H1 (cell line): ENCODE measurements at regions not wholly inside any gene's neighbourhood (a gene's known extent, or its start where the extent isn't known, plus 50 kb on each side); places are given as distances from the start of the nearest gene placed in this dataset.

Experiments used
- CTCF ChIA-PET: fragments of 300-600 bp; sonication (Branson Sonifier 250); formaldehyde crosslinking; loops from one replicate; lab custom pipeline; 2021; ENCODE audit not compliant: partially characterized antibody; lab: Charles Lee
- POLR2A ChIA-PET: fragments of 300-600 bp; sonication (Branson Sonifier 250); formaldehyde crosslinking; loops from one replicate; lab custom pipeline; 2021; ENCODE audit warnings: inconsistent platforms; ENCODE audit not compliant: partially characterized antibody; lab: Charles Lee
- DNase-seq, 2 experiments: peaks; one replicate each; pipeline versions ENCODE4 v3.0.0 to v3.0.0-alpha.2; 2010 to 2022; ENCODE audit warnings: low spot score in 2 of 2, low read depth in 1 of 2, mixed read lengths in 1 of 2
- FAIRE-seq: peaks from 2 replicates; lab custom pipeline; 2011; peaks lifted over from hg19 to GRCh38; lab: Jason Lieb, UNC
- H2AFZ ChIP-seq: 2 replicates; pipeline ENCODE4 v1.8.1; 2012; ENCODE audit warnings: low read length, inconsistent platforms
- H2AK5ac ChIP-seq: 2 replicates; pipeline ENCODE4 v1.6.1; 2013; ENCODE audit warnings: low read depth, low read length
- H2BK120ac ChIP-seq: replicated peaks from 2 replicates; pipeline ENCODE3; 2013; ENCODE audit warnings: low read depth, low read length, inconsistent platforms
- H2BK12ac ChIP-seq: 2 replicates; pipeline ENCODE4 v1.6.1; 2013; ENCODE audit warnings: low read depth, low read length
- H2BK15ac ChIP-seq: 2 replicates; pipeline ENCODE4 v1.6.1; 2013; ENCODE audit warnings: low read length
- H2BK20ac ChIP-seq: 2 replicates; pipeline ENCODE4 v1.6.1; 2013; ENCODE audit warnings: low read length
- H2BK5ac ChIP-seq: 2 replicates; pipeline ENCODE4 v1.6.1; 2013; ENCODE audit warnings: low read depth, low read length
- H3K14ac ChIP-seq: 2 replicates; pipeline ENCODE4 v1.6.1; 2013; ENCODE audit warnings: inconsistent platforms; ENCODE audit not compliant: insufficient read length
- H3K18ac ChIP-seq: 2 replicates; pipeline ENCODE4 v1.6.1; 2013; ENCODE audit warnings: low read length; ENCODE audit errors: extremely low read depth
- H3K23ac ChIP-seq: 2 replicates; pipeline ENCODE4 v1.6.1; 2013; ENCODE audit warnings: inconsistent platforms; ENCODE audit not compliant: insufficient read length
- H3K23me2 ChIP-seq: 2 replicates; pipeline ENCODE4 v1.6.1; 2013; ENCODE audit warnings: low read depth, low read length
- H3K27ac ChIP-seq: 2 replicates; pipeline ENCODE4 v1.6.1; 2011; ENCODE audit warnings: low read depth, low read length, inconsistent platforms
- H3K27me3 ChIP-seq, 4 experiments: replicated peaks in 1 of 4; 1 replicate in 1 of 4; 2 replicates in 3 of 4; pipeline versions ENCODE4 v1.6.1 to v1.8.1; 2011 to 2013; ENCODE audit warnings: low read length in 3 of 4, mild to moderate bottlenecking in 3 of 4, inconsistent platforms in 2 of 4, mixed read lengths in 2 of 4, moderate library complexity in 1 of 4; ENCODE audit not compliant: control insufficient read depth in 3 of 4, insufficient read depth in 3 of 4; ENCODE audit errors: extremely low read depth in 1 of 4
- H3K36me3 ChIP-seq, 4 experiments: 2 replicates each; pipeline versions ENCODE4 v1.6.1 to v1.8.1; 2011 to 2013; ENCODE audit warnings: mild to moderate bottlenecking in 4 of 4, low read length in 3 of 4, moderate library complexity in 2 of 4, control low read depth in 1 of 4, inconsistent platforms in 1 of 4; ENCODE audit not compliant: insufficient read depth in 4 of 4, control insufficient read depth in 2 of 4
- H3K4ac ChIP-seq: replicated peaks from 2 replicates; pipeline ENCODE3; 2013; ENCODE audit warnings: low read length, low read depth, mixed read lengths, inconsistent platforms; ENCODE audit not compliant: insufficient read length
- H3K4me1 ChIP-seq, 4 experiments: replicated peaks in 1 of 4; 1 replicate in 1 of 4; 2 replicates in 3 of 4; pipeline versions ENCODE4 v1.6.1 to v1.8.1; 2011 to 2013; ENCODE audit warnings: low read length in 3 of 4, inconsistent platforms in 2 of 4, mixed read lengths in 1 of 4; ENCODE audit not compliant: insufficient read depth in 4 of 4, control insufficient read depth in 3 of 4
- H3K4me2 ChIP-seq, 2 experiments: 2 replicates each; pipeline versions ENCODE4 v1.6.1 to v1.8.1; 2011 to 2013; ENCODE audit warnings: low read depth in 2 of 2, low read length in 2 of 2, control low read depth in 1 of 2, inconsistent platforms in 1 of 2, mild to moderate bottlenecking in 1 of 2; ENCODE audit not compliant: insufficient read depth in 1 of 2
- H3K4me3 ChIP-seq, 4 experiments: fragments of 200-600, 300-600 bp in 1 of 4; sonication (generic), shearing (Covaris generic), sonication (Bioruptor Twin) in 1 of 4; 2 replicates each; pipeline versions ENCODE4 v1.5.1 to v1.8.1; 2011 to 2016; ENCODE audit warnings: low read length in 4 of 4, low read depth in 3 of 4, control low read depth in 2 of 4, inconsistent platforms in 2 of 4, mild to moderate bottlenecking in 2 of 4, mixed read lengths in 1 of 4, moderate library complexity in 1 of 4; ENCODE audit not compliant: insufficient read depth in 2 of 4; ENCODE audit errors: extremely low read depth in 1 of 4
- H3K56ac ChIP-seq: replicated peaks from 2 replicates; pipeline ENCODE3; 2013; ENCODE audit warnings: low read depth, mild to moderate bottlenecking, mixed read lengths, low read length, inconsistent platforms; ENCODE audit not compliant: insufficient read length
- H3K79me1 ChIP-seq: 2 replicates; pipeline ENCODE4 v1.6.1; 2013; ENCODE audit warnings: low read depth, low read length, control low read depth
- H3K79me2 ChIP-seq, 2 experiments: 2 replicates each; pipeline versions ENCODE4 v1.6.1 to v1.8.1; 2012 to 2013; ENCODE audit warnings: low read length in 2 of 2, mild to moderate bottlenecking in 2 of 2, inconsistent platforms in 1 of 2; ENCODE audit not compliant: insufficient read depth in 2 of 2, control insufficient read depth in 1 of 2
- H3K9ac ChIP-seq, 4 experiments: replicated peaks in 1 of 4; 1 replicate in 1 of 4; 2 replicates in 3 of 4; pipeline versions ENCODE4 v1.6.1 to v1.8.1; 2011 to 2013; ENCODE audit warnings: low read depth in 3 of 4, low read length in 3 of 4, control low read depth in 2 of 4, mild to moderate bottlenecking in 2 of 4, moderate library complexity in 2 of 4, inconsistent platforms in 1 of 4; ENCODE audit errors: extremely low read depth in 1 of 4
- H3K9me3 ChIP-seq, 2 experiments: 2 replicates each; pipeline versions ENCODE4 v1.6.1 to v1.8.1; 2012 to 2013; ENCODE audit warnings: mild to moderate bottlenecking in 2 of 2, moderate library complexity in 2 of 2, control low read depth in 1 of 2, inconsistent platforms in 1 of 2, low read depth in 1 of 2, low read length in 1 of 2, mixed read lengths in 1 of 2; ENCODE audit not compliant: insufficient read depth in 2 of 2
- H4K20me1 ChIP-seq, 2 experiments: replicated peaks in 1 of 2; 2 replicates each; pipeline versions ENCODE3 to v1.8.1; 2011 to 2013; ENCODE audit warnings: inconsistent platforms in 2 of 2, low read length in 2 of 2, mild to moderate bottlenecking in 1 of 2; ENCODE audit not compliant: insufficient read depth in 2 of 2, control insufficient read depth in 1 of 2
- H4K5ac ChIP-seq: 2 replicates; pipeline ENCODE4 v1.6.1; 2013; ENCODE audit warnings: low read length, low read depth, mixed read lengths, inconsistent platforms; ENCODE audit not compliant: insufficient read length
- H4K8ac ChIP-seq: 2 replicates; pipeline ENCODE4 v1.8.0; 2013; ENCODE audit warnings: mild to moderate bottlenecking, moderate library complexity, low read length, inconsistent platforms; ENCODE audit not compliant: insufficient read depth; ENCODE audit errors: extremely low read depth
- H4K91ac ChIP-seq: replicated peaks from 2 replicates; pipeline ENCODE3; 2013; ENCODE audit warnings: low read length, mixed read lengths, inconsistent platforms; ENCODE audit not compliant: insufficient read length
- TEAD4 ChIP-seq: IDR thresholded peaks from 2 replicates; pipeline ENCODE4 v1.6.1; 2012; ENCODE audit warnings: low read depth, low read length, inconsistent platforms, mixed read lengths
- WGBS, 2 experiments: shearing (Covaris generic) in 1 of 2; methylation state at CpG; one replicate each; pipeline versions ENCODE4 v1.1.6 to v1.1.7; 2013 to 2015; ENCODE audit warnings: low lambda C conversion rate in 2 of 2, mixed read lengths in 2 of 2, inconsistent platforms in 1 of 2, low coverage in 1 of 2, missing lambda C conversion rate in 1 of 2; ENCODE audit not compliant: insufficient replicate concordance in 2 of 2, insufficient coverage in 1 of 2, insufficient read length in 1 of 2; ENCODE audit errors: extremely low coverage in 1 of 2, missing lambda C conversion rate in 1 of 2; 5-methylcytosine and 5-hydroxymethylcytosine counted together

DNA sequence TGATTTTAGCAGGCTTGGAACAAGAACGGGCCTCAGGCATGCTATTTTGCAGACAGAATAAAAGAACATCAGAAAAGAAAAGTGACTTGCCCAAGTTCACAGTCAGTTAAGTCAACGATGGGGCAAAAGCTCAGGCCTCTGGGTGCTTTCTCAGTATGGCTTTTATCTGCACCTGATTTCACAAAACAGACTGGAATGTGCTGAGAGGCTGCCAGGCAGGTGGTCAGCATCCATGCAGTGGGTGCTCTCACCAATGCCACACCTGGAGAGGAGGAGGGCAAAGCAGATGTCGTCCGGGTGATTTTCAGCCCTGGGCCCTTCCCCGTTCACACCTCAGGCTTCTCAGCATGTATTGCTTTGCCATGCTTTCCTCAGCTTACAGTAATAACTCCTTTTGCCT is 854.6 kb downstream of the RNF144A start:
- Histone ChIP-seq H4K5ac (no peak overlapping the region), H2BK12ac (no peak overlapping the region), H3K23ac (no peak overlapping the region), H2BK5ac (no peak overlapping the region), H2BK15ac (peak overlapping the region; percentile 40; the same call in 1 of the 2 replicates), H4K91ac (no peak overlapping the region), H3K4ac (no peak overlapping the region), H3K4me3 (no peak overlapping the region), H3K4me2 (no peak overlapping the region), H3K79me1 (no peaks in the 10 kb centered on the region), H4K8ac (no peak overlapping the region; the same call in 1 of the 2 replicates), H3K36me3 (no peaks in the 10 kb centered on the region), H3K18ac (no peak overlapping the region; the same call in 1 of the 2 replicates), H2AK5ac (no peak overlapping the region), H3K79me2 (no peaks in the 10 kb centered on the region), H3K9me3 (peaks cover 0 to 3% of the 10 kb centered on the region in 2 experiments; a peak in 2 of 4 replicates), H3K56ac (no peak overlapping the region), H3K27me3 (no peaks in the 10 kb centered on the region), H2AFZ (no peak overlapping the region), H3K27ac (no peak overlapping the region), H2BK20ac (no peak overlapping the region), H4K20me1 (peaks cover 0 to 5% of the 10 kb centered on the region in 2 experiments), H2BK120ac (no peak overlapping the region), H3K4me1 (peaks cover 2 to 5% (median 3%) of the 10 kb centered on the region in 4 experiments; a peak in 5 of 7 replicates), H3K14ac (no peak overlapping the region), H3K23me2 (peaks cover 9% of the 10 kb centered on the region; the same call in 1 of the 2 replicates), H3K9ac (no peak overlapping the region)
- ChIA-PET CTCF (no interaction called here), POLR2A (no interaction called here)
- no peak for FAIRE-seq
- 93% methylated on average over 5 of the region's 5 CpGs; no CpG with 5 or more reads in 1 of the 2 experiments for WGBS, 2 experiments
- TF ChIP-seq TEAD4, result no peak
- DNase-seq, result no peak
